ENCODE measurements at regions not wholly inside any gene's neighbourhood (a gene's known extent, or its start where the extent isn't known, plus 50 kb on each side); places are given as distances from the start of the nearest gene placed in this dataset.
"Not testable (repeated sequence)": the region's sequence is repeated elsewhere in the genome, so short reads cannot be mapped to it uniquely, and the experiment has no call there.

- DNase-seq (ENCODE audit: low read depth) = no peak
These were observed 52.7 kb upstream of the CRIM1 start for GRCh38 chr2:36302911-36303310.

GRCh38 chr2:36301843-36302242 lies 53.7 kb upstream of the CRIM1 start:
- DNase-seq (ENCODE audit: low read depth) = no peak

DNA sequence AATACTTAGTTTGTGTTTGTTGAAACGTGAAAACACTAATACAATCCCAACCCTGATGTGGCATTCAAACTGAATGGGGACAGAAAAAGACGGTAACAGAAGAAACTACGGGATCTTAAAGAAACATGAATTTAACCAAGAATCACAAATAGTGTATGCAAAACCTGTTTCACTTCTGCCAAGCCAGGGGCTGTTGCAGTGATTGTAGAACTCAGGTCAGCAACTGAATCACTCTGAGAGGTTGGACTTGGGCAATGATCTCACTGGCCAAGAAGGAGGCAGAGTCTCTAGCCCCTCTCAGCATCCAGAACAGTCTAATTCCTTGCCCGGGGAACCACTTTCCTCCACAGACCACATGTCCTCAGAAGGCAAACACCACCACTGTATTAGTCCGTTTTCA lies 54.9 kb upstream of the CRIM1 start:
- no peak for DNase-seq (ENCODE audit: low read depth)

DNA sequence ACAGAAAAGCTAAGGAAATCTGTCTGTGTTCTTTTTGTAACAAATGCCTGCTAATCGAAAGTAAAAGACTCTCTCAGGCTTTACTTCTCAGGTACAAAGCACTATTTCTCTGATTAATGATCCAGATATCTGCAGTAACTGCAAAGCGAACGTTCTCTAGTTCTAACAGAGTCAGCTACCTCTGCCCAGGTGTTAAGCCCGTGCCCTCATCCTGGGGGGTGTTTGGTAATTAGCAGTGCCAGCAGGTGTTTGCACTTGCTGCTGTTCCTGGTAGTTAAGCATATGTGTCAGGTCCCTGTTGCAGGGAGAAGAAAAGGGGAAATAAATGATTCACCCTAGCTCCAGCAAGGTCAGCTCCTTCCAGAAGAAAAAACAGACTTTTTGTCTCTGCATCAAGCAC lies 58.8 kb upstream of the CRIM1 start:
- no peak for DNase-seq (ENCODE audit: low read depth)

DNA sequence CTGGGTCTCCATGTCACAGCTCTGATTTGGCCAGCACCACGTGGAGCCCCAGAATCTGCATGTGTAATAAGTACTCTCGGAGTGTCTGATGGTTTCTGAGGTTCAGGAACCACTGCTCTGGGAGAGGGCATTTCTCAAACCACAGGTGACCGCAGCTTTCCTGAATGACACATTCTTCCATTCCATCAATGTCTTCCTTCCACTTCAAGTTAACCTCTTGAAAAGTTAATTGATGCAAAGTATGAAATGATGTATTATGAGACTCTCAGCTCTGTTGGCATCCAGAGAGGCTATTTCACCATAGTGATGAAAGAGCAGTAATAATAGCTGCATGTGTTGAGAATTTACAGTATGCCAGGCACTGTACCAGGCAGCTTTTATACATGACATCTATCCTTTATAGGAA lies 61.3 kb upstream of the CRIM1 start:
- DNase-seq (ENCODE audit: low read depth) = no peak

DNA sequence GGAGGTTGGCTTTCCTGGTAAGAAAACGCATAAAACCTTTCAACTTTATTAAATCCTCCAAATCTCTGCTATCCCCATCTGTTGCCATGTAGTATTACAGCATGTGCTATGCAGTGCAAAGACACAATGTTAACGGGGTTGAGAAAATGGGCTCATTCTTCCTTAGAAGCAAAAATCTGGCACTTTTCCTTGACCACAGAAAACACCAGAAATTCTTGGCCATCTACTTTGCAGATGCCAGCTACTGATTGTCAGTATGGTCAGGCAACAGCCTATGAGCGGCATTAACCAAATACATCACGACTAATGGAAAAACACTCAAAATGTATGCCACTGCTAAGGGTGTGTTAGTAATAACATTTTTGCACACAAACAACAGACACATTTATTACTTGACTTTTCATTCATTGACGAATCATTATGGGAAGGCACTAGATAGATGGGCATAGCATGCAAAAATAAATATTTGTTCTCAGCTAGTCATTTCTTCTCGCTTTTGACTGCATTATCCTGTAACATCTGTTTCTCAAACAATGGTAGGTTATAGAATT lies 65.2 kb upstream of the CRIM1 start:
- DNase-seq (ENCODE audit: low read depth) = no peak

DNA sequence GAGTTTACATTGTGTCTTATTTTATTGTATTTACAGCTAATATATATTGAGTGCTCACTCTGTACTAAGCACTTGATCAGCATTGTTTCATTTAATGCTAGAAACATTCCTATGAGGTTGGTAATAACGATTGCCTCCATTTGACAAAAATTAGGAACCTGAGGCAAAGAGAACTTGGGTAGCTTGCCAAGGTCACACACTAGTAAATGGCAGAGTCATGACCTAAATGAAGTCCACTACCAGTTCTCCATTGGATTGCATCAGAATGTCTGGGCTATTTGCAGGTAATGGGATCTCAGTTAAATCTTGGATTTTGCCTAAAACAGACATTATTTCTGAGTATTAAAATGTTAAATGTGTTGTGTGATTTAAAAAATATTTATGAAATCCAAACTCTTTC lies 65.8 kb upstream of the CRIM1 start:
- no peak for DNase-seq (ENCODE audit: low read depth)

DNA sequence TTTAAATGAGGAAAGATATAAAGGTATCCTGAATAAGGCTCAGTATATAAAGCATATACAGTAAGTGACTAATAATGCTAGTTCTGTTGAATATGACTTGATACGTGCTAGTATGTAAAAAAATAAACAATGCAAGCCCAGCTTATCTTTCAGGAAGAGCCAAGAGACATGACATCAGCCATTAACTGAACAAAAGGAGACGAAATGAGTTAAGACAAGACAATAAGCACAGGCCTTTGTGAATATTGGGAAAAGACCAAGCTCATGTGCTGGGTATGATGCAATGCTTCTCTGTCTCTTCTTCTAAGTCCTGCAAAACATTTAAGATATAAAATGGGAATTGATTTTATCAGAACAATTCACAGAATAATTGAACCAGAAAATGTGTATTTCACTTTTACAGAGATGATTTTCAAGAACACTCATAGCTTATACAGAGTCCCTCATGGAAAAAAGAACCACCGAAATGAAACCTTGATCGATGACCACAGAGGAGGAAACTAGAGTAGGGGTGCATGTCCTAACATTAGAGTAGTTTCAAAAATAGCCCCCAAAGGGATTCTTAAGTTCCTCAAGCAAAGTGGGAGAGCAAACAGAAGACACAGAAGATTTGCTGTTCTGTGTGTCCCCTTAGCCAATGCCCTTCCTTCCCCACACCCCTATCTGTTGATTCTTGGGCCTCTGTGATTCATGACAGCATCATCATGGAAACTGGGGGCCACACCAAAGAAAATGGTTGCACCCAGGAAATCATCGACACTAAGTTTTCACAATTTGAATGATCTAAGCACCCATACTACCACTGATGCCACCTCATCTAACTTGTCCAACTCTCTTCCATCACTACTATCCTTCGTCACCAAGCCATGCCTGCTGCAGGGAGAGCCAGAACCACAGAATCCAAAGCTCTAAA lies 68.0 kb upstream of the CRIM1 start:
- no peak for DNase-seq (ENCODE audit: low read depth)

- DNase-seq (ENCODE audit: low read depth) = not testable (repeated sequence)
These were observed 76.1 kb upstream of the CRIM1 start for GRCh38 chr2:36279506-36279905.

DNA sequence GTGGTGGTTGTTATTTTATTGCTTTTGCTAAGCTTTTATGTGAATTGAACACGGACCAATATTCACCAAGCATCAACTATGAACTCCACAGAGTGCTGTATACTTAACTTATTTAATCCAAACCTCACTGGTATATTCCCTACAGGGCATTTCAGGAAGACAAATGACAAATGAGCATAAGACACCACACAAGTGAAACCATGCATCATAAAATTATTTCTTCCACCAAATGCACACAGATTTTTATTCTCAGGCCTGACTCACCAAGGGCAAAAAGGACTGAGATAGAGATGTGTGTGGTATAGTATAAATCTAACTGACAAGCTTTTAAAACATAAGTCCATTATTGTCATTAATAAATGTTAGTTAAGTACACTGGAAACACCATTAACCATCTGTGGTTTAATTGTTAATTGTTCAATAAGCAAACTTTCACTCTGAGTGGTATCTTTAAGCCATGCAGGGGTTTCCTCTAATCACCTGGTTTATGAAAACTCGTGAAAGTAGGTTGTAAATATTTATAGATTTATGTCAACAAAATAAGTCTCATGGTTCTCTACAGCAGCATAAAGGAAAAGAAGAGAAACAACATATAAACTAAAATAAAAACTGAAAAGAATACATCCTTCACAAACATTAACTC lies 77.6 kb upstream of the CRIM1 start:
- no peak for DNase-seq (ENCODE audit: low read depth)

DNA sequence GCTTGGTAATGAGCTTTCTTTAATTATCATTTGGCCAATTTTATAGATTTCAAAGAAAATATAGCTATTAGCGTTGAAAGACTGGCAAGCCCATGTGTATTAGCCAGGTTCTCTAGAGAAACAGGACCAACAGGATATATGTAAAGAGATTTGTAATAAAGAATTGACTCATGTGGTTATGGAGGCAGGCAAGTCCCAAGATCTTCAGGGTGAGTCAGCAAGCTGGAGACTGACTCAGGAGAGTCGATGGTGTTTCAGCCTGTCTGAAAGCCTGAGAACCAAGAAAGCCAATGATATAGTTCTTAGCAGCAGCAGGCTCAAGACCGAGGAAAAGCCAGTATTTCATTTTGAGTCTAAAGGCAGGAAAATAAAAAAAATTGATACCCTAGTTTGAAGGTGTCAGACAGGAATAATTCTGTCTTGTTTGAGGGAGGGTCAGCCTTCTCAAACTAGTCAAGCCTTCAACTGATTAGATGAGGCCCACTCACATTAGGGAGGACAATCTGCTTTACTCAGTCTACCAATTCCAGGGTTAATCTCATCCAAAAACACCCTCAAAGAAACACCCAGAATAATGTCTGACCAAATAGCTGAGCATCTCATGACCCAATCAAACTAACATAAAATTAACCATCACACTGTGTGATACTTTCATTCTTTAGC lies 78.3 kb upstream of the CRIM1 start:
- DNase-seq (ENCODE audit: low read depth) = no peak

- no peak for DNase-seq (ENCODE audit: low read depth)
These were observed 84.3 kb upstream of the CRIM1 start for GRCh38 chr2:36271266-36271665.

DNA sequence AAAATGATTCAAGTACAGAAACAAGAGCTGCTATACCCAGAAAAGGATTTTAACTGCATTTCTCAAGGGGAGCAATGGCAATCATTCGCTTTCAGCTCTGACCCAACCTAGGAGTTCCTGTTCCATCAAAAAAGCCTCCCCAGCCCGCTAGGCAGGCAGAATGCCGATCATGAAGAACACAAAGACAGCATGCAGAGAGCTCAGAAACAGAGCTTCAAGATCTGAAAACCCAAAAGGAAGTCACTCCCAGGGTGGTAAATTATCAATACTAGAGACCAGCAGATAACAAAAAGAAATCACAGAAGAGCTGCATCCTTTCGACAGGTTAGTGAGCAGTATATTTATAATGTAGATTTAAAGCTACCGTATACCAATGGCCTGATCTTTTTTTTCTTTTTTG lies 84.8 kb upstream of the CRIM1 start:
- no peak for DNase-seq (ENCODE audit: low read depth)

DNA sequence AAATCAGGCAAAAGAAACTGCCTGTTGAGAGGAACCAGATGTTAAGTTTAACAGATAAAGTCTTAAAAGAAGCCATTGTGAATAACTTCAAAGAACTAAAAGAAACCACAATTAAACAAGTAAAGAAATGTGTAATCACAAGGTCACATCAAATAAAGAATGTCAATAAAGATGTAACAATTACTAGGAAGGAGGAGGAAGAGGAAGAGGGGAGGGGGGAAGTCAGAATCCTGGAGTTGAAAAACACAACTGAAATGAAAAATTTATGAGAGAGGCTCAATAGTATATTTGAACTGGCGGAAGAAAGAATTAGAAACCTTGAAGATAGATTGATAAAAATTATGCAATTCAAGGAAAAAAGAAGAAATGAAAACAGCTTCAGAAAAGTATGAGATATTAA lies 88.4 kb upstream of the CRIM1 start:
- no peak for DNase-seq (ENCODE audit: low read depth)

DNA sequence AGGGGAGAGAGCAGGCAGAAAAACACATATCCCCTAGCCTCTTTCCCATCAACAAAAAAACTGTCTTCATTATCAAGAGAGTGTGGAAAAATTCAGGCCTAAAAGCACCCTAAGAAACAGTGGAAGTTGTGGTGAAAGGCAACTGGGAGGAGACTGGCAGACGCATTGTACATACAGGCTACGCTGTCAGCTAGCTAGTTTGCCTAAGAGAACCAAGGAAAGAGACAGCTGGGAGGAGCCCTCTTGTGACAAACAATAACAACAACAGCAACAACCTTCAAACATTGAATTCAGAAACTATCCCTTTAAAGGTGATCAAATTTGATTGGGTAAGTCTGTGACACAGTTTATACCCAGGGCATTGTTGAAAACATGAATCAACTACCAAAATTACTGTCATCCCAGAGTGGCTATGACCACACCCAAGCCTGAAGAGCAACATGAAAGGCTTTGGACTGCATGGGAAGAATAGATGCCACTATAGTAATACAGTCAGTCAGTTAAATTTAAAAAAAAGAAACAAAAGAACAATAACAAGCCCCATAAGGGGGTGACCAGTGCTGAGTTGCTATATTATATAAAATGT lies 88.9 kb upstream of the CRIM1 start:
- DNase-seq (ENCODE audit: low read depth) = no peak

- no peak for DNase-seq (ENCODE audit: low read depth)
These were observed 93.0 kb upstream of the CRIM1 start for GRCh38 chr2:36262581-36262980.

DNA sequence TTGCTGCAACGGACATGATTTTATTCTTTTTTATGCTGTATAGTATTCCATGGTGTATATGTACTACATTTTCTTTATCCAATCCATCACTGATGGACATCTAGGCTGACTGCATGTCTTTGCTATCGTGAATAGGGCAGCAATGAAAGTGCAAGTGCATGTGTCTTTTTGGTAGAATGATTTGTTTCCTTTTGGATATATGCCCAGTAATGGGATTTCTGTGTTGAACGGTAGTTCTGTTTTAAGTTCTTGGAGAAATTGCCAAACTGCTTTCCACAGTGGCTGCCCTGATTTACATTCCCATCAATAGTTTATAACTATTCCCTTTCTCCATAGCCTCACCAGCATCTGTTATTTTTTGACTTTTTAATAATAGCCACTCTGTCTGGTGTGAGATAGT lies 99.7 kb upstream of the CRIM1 start:
- no peak for DNase-seq (ENCODE audit: low read depth)

DNA sequence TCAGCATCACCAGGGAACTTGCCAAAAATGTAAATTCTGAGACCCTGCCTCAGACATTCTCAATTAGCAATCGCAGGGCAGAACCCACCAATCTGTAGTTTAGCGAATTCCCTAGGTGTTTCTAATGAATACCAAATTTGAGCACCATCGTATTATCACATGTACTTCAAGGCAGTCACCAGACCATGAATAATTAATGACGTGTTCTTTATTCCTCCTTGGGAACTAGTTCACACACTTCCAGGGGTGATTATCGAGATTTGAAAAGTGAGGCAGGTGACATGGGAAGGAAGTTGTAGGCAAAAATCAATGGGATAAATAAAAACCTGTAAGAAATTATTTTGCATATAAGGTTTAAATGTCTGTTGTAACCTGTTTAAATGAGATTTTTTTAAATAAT lies 102.5 kb upstream of the CRIM1 start:
- DNase-seq (ENCODE audit: low read depth) = no peak

DNA sequence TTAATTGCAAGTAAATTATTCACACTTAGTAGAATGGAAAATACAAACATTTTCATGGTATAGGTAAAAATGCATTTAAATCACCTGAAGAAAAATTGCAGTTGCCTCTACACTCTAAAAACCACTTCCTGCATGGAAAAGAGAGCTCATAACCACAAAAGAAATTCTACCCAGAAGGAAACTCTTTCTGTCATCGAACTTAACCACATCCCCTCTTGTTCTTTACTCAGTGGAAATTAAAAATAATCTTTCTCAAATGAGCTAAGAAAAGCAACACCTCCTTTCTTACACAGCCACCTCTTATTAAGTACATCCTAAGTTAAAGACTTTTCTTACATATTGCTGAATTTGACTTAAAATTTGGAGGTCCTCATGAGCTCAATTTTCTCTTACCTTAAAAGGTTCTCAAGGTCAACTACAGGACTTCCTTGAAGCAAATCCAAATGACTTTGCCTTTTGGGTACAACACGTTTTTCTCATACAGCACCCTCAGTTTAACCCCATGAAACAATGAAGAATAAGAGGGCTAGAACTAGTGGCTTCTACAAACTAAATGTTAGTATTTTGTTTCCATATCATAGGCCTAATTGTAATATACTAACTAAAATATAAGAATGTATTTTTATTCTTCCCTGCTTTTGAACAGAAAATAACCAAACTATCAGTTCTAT lies 109.1 kb upstream of the CRIM1 start:
- no peak for DNase-seq (ENCODE audit: low read depth)

DNA sequence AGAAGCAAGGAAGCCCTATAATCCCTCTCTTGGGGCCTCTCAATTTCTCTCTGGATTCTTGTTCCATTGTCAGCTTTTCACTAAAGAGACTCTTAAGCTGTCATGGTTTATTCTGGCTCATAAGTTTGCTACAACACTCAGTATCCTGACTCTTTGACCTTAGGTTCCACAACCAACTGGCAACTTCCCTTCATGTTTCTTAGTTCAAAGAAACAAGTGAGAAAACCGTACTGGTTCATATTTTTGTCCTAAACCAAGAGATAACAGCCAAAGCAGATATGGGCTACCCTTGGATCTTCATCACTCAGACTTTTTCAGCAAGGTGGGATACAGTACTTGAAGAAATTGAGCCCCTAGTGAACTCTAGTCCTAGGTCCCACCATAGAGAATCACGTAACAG lies 109.9 kb upstream of the CRIM1 start:
- no peak for DNase-seq (ENCODE audit: low read depth)

- DNase-seq (ENCODE audit: low read depth) = no peak
These were observed 117.5 kb upstream of the CRIM1 start for GRCh38 chr2:36238106-36238505.

DNA sequence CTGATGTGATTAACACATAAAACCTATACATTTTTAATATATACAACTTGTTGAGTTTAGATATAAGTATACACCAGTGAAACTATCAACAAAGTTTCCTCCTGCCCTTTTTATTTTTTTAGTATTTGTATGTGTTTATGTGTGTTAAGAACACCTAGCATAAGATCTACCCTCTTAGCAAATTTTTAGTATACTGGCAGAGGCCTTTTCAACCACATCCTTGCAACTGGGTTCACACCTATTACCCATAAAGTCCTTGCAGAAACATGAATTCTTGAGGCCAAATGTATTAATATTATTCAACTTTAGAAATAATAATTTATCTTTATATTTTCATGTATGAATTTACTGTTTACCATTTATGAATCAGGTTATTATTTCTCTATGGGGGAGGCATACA lies 119.7 kb upstream of the CRIM1 start:
- no peak for DNase-seq (ENCODE audit: low read depth)

All from T follicular helper cell (primary cell).